ENCODE measurements at regions not wholly inside any gene's neighbourhood (a gene's known extent, or its start where the extent isn't known, plus 50 kb on each side); places are given as distances from the start of the nearest gene placed in this dataset.

DNA sequence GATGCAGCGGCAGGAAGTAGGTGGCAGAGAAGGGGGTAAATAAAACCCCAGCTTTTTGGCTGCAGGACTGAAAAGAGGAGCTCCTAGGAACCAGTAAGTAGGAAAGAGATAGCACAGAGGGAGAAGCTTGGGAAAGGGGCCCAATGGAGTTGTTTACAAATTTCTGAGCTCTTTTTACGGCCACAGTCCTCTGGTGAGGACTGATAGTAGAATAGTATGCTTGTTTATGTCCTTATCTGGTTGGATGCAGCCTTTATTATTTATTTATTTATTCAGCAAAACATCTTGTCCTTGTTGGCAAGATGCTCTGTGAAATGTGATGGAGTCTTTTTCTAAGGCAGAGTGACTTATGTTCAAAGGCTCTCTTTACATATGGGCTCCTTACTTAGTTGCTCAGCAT lies 119.7 kb upstream of the AHI1 start:
- TF ChIP-seq, protein P1, sequence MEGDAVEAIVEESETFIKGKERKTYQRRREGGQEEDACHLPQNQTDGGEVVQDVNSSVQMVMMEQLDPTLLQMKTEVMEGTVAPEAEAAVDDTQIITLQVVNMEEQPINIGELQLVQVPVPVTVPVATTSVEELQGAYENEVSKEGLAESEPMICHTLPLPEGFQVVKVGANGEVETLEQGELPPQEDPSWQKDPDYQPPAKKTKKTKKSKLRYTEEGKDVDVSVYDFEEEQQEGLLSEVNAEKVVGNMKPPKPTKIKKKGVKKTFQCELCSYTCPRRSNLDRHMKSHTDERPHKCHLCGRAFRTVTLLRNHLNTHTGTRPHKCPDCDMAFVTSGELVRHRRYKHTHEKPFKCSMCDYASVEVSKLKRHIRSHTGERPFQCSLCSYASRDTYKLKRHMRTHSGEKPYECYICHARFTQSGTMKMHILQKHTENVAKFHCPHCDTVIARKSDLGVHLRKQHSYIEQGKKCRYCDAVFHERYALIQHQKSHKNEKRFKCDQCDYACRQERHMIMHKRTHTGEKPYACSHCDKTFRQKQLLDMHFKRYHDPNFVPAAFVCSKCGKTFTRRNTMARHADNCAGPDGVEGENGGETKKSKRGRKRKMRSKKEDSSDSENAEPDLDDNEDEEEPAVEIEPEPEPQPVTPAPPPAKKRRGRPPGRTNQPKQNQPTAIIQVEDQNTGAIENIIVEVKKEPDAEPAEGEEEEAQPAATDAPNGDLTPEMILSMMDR (IDR thresholded peaks at IDR 0.05; ENCODE audit: low read depth, low read length, missing input control), result no peak
- no peak for TF ChIP-seq RAD21 (IDR thresholded peaks at IDR 0.05)
- no peak for TF ChIP-seq MAX (IDR thresholded peaks at IDR 0.05)
- TF ChIP-seq TAF1 (conservative IDR thresholded peaks at IDR 0.05), result no peak
- TF ChIP-seq SP1 (IDR thresholded peaks at IDR 0.05), result no peak
- no peak for TF ChIP-seq REST (IDR thresholded peaks at IDR 0.05)
- no peak for TF ChIP-seq ATF3 (IDR thresholded peaks at IDR 0.05)
- TF ChIP-seq YY1 (IDR thresholded peaks at IDR 0.05), result no peak
- TF ChIP-seq NR2F2 (IDR thresholded peaks at IDR 0.05), result no peak
- TF ChIP-seq ZBTB33 (IDR thresholded peaks at IDR 0.05), result no peak
- no peak for TF ChIP-seq EGR1 (IDR thresholded peaks at IDR 0.05; ENCODE audit: low read depth in 2 of 2)
- no peak for TF ChIP-seq RXRA (IDR thresholded peaks at IDR 0.05)
- no peak for TF ChIP-seq FOXA1 (IDR thresholded peaks at IDR 0.05)
